ENCODE measurements at regions not wholly inside any gene's neighbourhood (a gene's known extent, or its start where the extent isn't known, plus 50 kb on each side); places are given as distances from the start of the nearest gene placed in this dataset.

DNA sequence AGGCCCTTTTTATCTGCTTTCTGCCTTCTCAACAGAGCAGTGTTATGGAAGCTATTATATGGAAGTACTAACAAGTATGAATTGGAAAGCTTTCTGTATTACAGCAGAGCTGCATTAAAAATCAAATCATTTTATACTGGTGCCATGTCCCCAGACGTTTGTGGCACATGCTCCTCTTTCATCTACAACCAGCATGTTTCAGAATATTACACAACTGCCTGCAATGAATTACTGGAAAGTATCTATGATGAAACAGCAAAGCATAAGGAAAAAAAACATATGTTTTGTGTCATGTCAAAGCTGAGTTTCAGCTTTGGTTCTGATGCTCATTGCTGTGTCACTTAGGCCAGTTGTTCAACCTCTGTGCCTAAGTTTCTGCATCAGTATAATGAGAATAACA is 576.8 kb downstream of the GBA3 start:
- TF ChIP-seq, protein P1, sequence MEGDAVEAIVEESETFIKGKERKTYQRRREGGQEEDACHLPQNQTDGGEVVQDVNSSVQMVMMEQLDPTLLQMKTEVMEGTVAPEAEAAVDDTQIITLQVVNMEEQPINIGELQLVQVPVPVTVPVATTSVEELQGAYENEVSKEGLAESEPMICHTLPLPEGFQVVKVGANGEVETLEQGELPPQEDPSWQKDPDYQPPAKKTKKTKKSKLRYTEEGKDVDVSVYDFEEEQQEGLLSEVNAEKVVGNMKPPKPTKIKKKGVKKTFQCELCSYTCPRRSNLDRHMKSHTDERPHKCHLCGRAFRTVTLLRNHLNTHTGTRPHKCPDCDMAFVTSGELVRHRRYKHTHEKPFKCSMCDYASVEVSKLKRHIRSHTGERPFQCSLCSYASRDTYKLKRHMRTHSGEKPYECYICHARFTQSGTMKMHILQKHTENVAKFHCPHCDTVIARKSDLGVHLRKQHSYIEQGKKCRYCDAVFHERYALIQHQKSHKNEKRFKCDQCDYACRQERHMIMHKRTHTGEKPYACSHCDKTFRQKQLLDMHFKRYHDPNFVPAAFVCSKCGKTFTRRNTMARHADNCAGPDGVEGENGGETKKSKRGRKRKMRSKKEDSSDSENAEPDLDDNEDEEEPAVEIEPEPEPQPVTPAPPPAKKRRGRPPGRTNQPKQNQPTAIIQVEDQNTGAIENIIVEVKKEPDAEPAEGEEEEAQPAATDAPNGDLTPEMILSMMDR (IDR thresholded peaks at IDR 0.05; ENCODE audit: low read depth, low read length, missing input control), result no peak
- TF ChIP-seq YY1 (IDR thresholded peaks at IDR 0.05) (no peak), MAX (IDR thresholded peaks at IDR 0.05) (no peak), GABPA (IDR thresholded peaks at IDR 0.05 in 1 of 2, conservative IDR thresholded peaks at IDR 0.05 in 1 of 2) (no peak), SP1 (IDR thresholded peaks at IDR 0.05) (no peak), TAF1 (conservative IDR thresholded peaks at IDR 0.05) (no peak), EGR1 (IDR thresholded peaks at IDR 0.05; ENCODE audit: low read depth in 2 of 2) (no peak), RXRA (IDR thresholded peaks at IDR 0.05) (no peak), REST (IDR thresholded peaks at IDR 0.05) (no peak), RAD21 (IDR thresholded peaks at IDR 0.05) (no peak), JUND (IDR thresholded peaks at IDR 0.05) (no peak)
- TF ChIP-seq, protein P2, sequence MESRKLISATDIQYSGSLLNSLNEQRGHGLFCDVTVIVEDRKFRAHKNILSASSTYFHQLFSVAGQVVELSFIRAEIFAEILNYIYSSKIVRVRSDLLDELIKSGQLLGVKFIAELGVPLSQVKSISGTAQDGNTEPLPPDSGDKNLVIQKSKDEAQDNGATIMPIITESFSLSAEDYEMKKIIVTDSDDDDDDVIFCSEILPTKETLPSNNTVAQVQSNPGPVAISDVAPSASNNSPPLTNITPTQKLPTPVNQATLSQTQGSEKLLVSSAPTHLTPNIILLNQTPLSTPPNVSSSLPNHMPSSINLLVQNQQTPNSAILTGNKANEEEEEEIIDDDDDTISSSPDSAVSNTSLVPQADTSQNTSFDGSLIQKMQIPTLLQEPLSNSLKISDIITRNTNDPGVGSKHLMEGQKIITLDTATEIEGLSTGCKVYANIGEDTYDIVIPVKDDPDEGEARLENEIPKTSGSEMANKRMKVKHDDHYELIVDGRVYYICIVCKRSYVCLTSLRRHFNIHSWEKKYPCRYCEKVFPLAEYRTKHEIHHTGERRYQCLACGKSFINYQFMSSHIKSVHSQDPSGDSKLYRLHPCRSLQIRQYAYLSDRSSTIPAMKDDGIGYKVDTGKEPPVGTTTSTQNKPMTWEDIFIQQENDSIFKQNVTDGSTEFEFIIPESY (IDR thresholded peaks at IDR 0.05), result no peak
- TF ChIP-seq, protein P3, sequence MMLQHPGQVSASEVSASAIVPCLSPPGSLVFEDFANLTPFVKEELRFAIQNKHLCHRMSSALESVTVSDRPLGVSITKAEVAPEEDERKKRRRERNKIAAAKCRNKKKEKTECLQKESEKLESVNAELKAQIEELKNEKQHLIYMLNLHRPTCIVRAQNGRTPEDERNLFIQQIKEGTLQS (IDR thresholded peaks at IDR 0.05), result no peak
